ENCODE measurements at regions not wholly inside any gene's neighbourhood (a gene's known extent, or its start where the extent isn't known, plus 50 kb on each side); places are given as distances from the start of the nearest gene placed in this dataset.

GRCh38 chr7:156071612-156072011, 259.3 kb upstream of the SHH start:
- no peak overlapping the region for H3K9ac ChIP-seq (ENCODE audit: low read depth in 1 of 2, low read length in 2 of 2)
- peaks cover 0 to 5% (median 0%) of the 10 kb centered on the region in 4 donors for H3K4me1 ChIP-seq (ENCODE audit: control insufficient read depth in 4 of 4, insufficient read depth in 4 of 4, low read length in 3 of 4)
- no peak overlapping the region for H3K4me3 ChIP-seq (ENCODE audit: low read depth in 1 of 3, low read length in 3 of 3)
- no peak overlapping the region for H3K27ac ChIP-seq (ENCODE audit: low read depth in 1 of 2, low read length in 2 of 2)
- no peaks in the 10 kb centered on the region for H3K9me3 ChIP-seq (ENCODE audit: control insufficient read depth in 4 of 4, low read length in 3 of 4)
- H3K36me3 ChIP-seq (ENCODE audit: control insufficient read depth in 4 of 4, insufficient read depth in 3 of 4, low read depth in 1 of 4, low read length in 3 of 4) = no peaks in the 10 kb centered on the region
- WGBS = 88% methylated on average over 13 of the region's 13 CpGs
- TF ChIP-seq HNF4G (IDR thresholded peaks at IDR 0.05) (no peak), REST (IDR thresholded peaks at IDR 0.05) (no peak), FOXA1 (IDR thresholded peaks at IDR 0.05) (no peak), TAF1 (conservative IDR thresholded peaks at IDR 0.05) (no peak)
- TF ChIP-seq, protein P1, sequence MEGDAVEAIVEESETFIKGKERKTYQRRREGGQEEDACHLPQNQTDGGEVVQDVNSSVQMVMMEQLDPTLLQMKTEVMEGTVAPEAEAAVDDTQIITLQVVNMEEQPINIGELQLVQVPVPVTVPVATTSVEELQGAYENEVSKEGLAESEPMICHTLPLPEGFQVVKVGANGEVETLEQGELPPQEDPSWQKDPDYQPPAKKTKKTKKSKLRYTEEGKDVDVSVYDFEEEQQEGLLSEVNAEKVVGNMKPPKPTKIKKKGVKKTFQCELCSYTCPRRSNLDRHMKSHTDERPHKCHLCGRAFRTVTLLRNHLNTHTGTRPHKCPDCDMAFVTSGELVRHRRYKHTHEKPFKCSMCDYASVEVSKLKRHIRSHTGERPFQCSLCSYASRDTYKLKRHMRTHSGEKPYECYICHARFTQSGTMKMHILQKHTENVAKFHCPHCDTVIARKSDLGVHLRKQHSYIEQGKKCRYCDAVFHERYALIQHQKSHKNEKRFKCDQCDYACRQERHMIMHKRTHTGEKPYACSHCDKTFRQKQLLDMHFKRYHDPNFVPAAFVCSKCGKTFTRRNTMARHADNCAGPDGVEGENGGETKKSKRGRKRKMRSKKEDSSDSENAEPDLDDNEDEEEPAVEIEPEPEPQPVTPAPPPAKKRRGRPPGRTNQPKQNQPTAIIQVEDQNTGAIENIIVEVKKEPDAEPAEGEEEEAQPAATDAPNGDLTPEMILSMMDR (IDR thresholded peaks at IDR 0.05; ENCODE audit: low read depth, low read length, missing input control) = no peak
- DNase-seq (ENCODE audit: low spot score) = no peak
- H3K27me3 ChIP-seq (ENCODE audit: control insufficient read depth in 4 of 4, insufficient read depth in 4 of 4, low read length in 3 of 4) = no peaks in the 10 kb centered on the region

DNA sequence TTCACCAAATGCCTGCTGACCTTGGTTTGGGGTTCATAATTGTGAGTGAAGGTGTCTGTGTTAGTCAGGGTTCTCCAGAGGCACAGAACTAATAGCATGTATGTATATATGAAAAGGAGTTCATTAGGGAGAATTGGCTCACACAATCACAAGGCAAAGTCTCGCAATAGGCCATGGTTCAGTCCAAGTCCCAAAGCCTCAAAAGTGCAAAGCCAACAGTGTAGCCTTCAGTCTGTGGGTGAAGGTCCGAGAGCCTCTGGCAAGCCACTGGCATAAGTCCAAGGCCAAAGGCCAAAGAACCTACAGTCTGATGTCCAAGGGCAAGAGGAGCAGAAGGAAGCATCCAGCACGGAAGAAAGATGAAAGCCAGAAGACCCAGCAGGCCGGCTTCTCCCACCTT, 257.6 kb upstream of the SHH start:
- no peaks in the 10 kb centered on the region for H3K9me3 ChIP-seq (ENCODE audit: control insufficient read depth in 4 of 4, low read length in 3 of 4)
- peak in 1 of 2 donors; percentile 63 for TF ChIP-seq HNF4A (conservative IDR thresholded peaks at IDR 0.05)
- TF ChIP-seq HNF4G (IDR thresholded peaks at IDR 0.05) = no peak
- H3K9ac ChIP-seq (ENCODE audit: low read depth in 1 of 2, low read length in 2 of 2) = no peak overlapping the region
- no peak for DNase-seq (ENCODE audit: low spot score)
- no peaks in the 10 kb centered on the region for H3K27me3 ChIP-seq (ENCODE audit: control insufficient read depth in 4 of 4, insufficient read depth in 4 of 4, low read length in 3 of 4)
- H3K27ac ChIP-seq (ENCODE audit: low read depth in 1 of 2, low read length in 2 of 2) = no peak overlapping the region
- H3K4me1 ChIP-seq (ENCODE audit: control insufficient read depth in 4 of 4, insufficient read depth in 4 of 4, low read length in 3 of 4) = peaks cover 0 to 5% (median 0%) of the 10 kb centered on the region in 4 donors
- H3K36me3 ChIP-seq (ENCODE audit: control insufficient read depth in 4 of 4, insufficient read depth in 3 of 4, low read depth in 1 of 4, low read length in 3 of 4) = no peaks in the 10 kb centered on the region
- H3K4me3 ChIP-seq (ENCODE audit: low read depth in 1 of 3, low read length in 3 of 3) = no peak overlapping the region
- 69% methylated on average over 4 of the region's 4 CpGs for WGBS

DNA sequence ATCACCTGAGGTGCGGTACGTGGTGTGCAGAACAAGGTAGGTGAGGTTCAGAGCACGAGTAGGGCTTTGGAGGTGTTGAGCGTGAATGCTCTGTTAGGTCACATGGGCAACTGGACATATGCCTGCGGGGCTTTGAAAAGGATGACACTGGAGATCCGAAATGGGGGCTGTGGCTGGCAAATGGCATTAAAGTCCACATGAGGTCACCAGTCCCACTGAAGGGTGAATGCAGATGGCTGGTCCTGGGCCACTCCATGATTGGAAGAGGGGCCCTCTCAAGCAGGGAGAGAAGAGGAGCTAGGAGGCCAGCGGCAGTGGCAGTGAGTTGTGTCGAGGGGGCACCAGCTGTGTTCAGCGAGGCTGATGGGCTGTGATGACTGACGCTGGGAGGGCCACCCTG, 254.9 kb upstream of the SHH start:
- Histone ChIP-seq H3K36me3 (ENCODE audit: control insufficient read depth in 4 of 4, insufficient read depth in 3 of 4, low read depth in 1 of 4, low read length in 3 of 4) (no peaks in the 10 kb centered on the region), H3K4me3 (ENCODE audit: low read depth in 1 of 3, low read length in 3 of 3) (no peak overlapping the region), H3K9me3 (ENCODE audit: control insufficient read depth in 4 of 4, low read length in 3 of 4) (no peaks in the 10 kb centered on the region), H3K9ac (ENCODE audit: low read depth in 1 of 2, low read length in 2 of 2) (no peak overlapping the region), H3K27ac (ENCODE audit: low read depth in 1 of 2, low read length in 2 of 2) (no peak overlapping the region), H3K27me3 (ENCODE audit: control insufficient read depth in 4 of 4, insufficient read depth in 4 of 4, low read length in 3 of 4) (no peaks in the 10 kb centered on the region), H3K4me1 (ENCODE audit: control insufficient read depth in 4 of 4, insufficient read depth in 4 of 4, low read length in 3 of 4) (peaks cover 0 to 5% (median 0%) of the 10 kb centered on the region in 4 donors)
- DNase-seq (ENCODE audit: low spot score) = no peak
- WGBS = 94% methylated on average over 10 of the region's 10 CpGs
- TF ChIP-seq RAD21 (IDR thresholded peaks at IDR 0.05) (no peak), YY1 (IDR thresholded peaks at IDR 0.05) (no peak), TAF1 (conservative IDR thresholded peaks at IDR 0.05) (no peak), RXRA (IDR thresholded peaks at IDR 0.05) (no peak), REST (IDR thresholded peaks at IDR 0.05) (no peak), HNF4A (conservative IDR thresholded peaks at IDR 0.05) (no peak), EGR1 (IDR thresholded peaks at IDR 0.05; ENCODE audit: low read depth in 2 of 2) (no peak), MAX (IDR thresholded peaks at IDR 0.05) (no peak), GABPA (IDR thresholded peaks at IDR 0.05 in 1 of 2, conservative IDR thresholded peaks at IDR 0.05 in 1 of 2) (no peak)
- TF ChIP-seq, protein P2, sequence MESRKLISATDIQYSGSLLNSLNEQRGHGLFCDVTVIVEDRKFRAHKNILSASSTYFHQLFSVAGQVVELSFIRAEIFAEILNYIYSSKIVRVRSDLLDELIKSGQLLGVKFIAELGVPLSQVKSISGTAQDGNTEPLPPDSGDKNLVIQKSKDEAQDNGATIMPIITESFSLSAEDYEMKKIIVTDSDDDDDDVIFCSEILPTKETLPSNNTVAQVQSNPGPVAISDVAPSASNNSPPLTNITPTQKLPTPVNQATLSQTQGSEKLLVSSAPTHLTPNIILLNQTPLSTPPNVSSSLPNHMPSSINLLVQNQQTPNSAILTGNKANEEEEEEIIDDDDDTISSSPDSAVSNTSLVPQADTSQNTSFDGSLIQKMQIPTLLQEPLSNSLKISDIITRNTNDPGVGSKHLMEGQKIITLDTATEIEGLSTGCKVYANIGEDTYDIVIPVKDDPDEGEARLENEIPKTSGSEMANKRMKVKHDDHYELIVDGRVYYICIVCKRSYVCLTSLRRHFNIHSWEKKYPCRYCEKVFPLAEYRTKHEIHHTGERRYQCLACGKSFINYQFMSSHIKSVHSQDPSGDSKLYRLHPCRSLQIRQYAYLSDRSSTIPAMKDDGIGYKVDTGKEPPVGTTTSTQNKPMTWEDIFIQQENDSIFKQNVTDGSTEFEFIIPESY (IDR thresholded peaks at IDR 0.05) = no peak
- TF ChIP-seq, protein P3, sequence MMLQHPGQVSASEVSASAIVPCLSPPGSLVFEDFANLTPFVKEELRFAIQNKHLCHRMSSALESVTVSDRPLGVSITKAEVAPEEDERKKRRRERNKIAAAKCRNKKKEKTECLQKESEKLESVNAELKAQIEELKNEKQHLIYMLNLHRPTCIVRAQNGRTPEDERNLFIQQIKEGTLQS (IDR thresholded peaks at IDR 0.05) = no peak
